Stimulated activated naive CD4-positive, alpha-beta T cell treated with Interleukin-2 at 50 U/mL for 16 hours (primary cell): ENCODE measurements at regions not wholly inside any gene's neighbourhood (a gene's known extent, or its start where the extent isn't known, plus 50 kb on each side); places are given as distances from the start of the nearest gene placed in this dataset.

Experiments
- DNase-seq: peaks from one replicate; lab custom pipeline; 2025; lab: John Stamatoyannopoulos, UW

- no peak for DNase-seq
These were observed 66.9 kb upstream of the C15orf39 start for GRCh38 chr15:75134748-75135147.

DNA sequence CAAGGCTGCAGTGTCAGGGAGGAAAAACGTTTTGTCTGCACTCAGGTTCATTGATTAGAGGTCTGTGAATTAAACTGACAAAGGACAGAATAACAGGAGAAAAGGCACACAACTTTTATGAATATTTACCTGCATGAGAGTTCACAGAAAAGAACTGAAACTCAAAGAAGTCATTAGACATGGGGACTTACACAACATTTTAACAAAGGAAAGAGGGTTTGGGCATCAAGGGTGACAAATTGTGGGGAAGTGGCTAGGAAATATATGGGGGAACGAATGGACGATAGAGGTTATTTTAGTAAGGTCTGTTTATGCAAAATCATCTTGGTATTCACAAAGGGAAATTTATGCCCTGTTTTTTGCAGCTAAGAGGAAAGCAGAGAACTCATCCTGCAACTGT is 65.6 kb upstream of the C15orf39 start:
- no peak for DNase-seq

- no peak for DNase-seq
These were observed 64.9 kb upstream of the C15orf39 start for GRCh38 chr15:75136758-75137157.

DNA sequence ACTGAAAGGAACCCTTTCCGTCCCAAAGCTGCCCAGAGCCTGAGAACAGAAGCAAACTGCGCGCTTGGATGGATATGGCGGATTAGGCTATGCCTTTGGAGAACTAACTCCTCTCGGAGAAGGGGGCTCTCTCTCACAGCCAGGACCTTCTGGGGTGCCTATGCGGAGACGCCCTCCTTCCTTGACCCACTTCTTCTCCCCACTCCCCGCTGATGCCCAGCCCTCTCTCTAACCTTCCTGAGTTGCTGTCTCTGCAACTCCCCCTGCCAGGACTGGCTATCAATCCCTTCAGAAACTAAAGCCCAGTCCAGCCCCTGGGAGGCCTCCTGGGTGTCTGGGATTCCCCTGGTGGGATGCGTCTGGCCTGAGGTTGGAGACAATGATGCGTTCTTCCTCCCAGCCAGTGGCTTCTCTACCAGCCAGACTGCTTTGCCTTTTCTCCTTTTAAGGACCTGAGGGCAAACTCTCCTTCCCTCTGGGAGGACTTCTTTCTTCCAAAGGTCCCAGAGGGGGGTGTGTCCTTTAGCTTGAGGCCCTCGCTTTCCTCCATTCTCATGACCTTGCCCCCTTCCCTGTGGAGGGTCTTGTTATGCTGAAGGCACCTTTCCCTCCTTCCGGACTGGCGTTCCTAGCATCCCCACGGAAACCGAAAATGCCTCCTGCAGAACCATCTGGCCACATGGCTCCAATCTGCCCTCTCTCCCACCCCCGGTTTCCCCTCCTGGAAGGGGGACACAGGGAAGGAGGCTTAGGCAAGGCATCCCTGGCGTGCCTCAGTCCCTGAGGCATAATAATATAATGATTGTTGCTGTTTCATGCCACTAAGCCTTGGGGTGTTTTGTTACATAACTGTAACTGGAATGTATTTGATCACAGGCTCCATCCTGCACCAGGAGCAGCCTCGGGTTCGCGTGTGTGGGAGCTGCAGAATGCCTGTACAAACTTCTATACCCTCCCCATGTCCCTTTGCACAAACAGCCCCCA is 63.4 kb upstream of the C15orf39 start:
- no peak for DNase-seq

DNA sequence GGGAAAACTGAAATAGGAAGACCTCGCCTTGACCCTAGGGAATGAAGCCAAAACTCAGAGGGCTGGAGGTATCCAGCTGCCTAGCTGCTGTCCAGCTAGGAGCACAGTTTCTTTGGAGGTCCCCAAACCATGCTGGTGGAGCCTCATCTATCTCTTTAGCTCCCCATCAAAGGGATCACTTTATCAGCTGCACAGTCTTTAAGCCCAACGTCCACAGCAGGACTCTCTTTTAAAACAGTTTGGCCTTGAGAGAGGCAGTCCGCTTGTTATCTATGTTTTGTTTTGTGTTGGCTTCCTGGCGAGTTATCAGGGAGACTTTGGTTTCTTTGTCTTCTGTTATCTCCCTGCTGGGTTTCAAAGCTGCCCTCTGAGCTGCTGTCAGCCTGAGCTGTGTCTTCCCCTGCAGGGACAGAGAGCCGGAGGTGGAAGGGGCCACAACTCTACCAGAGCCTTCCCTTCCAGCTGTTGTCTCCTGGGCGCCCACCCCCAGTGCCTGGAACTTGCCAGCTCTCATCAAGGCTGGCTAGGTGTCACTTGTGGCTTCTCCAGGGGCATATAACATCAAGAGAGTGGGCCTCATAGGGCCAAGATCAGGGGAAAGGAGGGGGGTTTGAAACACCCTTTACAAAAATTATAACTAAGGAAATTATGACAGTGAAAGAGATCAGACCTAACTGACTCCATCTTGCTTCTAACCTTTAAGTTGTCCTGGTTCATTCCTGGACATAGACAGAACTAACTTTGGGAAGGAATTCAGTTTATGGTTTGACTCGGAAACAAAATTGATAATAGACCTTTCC is 61.4 kb upstream of the C15orf39 start:
- DNase-seq: no peak

GRCh38 chr15:75142499-75142898 is 59.2 kb upstream of the C15orf39 start:
- DNase-seq: no peak

DNA sequence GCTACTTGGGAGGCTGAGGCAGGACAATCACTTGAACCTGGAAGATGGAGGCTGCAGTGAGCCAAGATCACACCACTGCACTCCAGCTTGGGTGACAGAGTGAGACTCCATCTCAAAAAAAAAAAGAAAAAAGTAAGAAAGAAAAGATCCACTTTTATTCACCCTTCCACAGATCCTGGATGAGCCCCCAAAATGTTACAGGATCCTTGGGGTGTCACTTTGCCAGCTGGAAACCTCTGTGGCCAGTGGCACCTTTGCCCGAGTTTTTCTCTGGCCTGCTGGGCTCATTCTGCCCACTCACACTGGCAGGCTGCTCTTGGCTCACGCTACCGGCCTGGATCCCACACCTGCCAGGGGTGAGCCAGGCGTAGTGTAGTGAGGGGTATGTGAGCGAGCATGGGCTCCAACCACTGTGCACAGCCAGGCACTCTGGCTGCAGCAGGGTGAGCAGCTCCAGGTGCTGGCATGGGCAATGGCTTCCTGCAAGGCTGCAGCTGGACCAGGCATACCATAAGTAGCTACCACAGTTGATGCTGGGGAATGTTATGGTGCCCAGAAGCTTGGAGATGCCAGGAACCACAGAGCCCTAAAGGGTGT is 57.8 kb upstream of the C15orf39 start:
- no peak for DNase-seq

GRCh38 chr15:75145027-75145841 is 56.4 kb upstream of the C15orf39 start:
- no peak for DNase-seq

DNA sequence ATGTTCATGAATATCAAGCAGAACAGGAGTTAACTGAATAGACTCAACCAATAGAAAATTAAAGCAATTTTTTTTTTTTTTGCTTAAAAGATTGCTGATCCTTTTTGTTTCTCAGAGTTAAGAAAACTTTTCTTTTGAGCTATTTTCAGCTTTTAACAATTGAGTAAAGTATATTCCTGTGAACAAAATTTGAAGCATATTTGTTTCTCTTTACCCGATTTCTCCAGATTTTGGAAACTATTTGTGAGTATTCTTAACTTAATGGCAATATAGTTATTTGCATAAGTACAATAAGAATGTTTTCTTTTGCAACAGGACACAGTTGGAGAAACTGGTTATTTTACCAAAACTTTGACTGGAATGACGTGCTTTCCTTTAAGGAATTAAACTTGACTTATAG is 53.4 kb upstream of the C15orf39 start:
- no peak for DNase-seq

DNA sequence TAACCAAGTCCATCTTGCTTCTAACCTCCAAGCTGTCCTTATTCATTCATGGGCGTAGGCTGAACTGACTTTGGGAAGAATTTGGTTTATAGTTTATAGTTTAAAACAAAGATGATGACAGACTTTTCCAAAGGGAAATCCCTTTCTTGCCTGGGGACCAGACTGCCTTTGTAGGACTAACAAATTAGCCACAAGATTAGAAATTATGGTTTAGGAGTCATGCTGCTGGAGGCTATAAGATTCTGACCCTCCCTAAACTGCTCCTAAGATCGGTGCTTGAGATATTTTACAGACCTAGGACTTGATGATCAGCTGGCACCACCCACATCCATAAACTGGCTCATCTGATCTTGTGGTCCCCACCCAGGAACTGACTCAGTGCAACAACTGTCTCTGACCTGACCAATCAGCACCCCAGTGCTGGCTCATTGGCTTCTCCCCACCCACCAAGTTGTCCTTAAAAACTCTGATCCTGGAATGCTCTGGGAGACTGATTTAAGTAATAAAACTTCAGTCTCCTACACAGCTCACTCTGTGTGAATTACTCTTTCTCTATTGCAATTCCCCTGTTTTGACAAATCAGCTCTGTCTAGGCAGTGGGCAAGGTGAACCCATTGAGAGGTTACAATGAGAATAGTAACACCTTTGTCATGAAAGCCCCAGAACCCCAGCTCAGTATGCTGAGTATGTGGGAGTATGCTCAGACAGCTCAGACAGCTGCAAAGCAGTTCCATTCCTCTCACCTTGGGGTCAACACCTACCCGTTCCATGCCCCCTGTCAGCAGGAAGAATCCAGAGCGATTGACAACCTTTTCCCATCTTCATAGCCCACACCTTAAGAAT is 51.6 kb upstream of the C15orf39 start:
- no peak for DNase-seq

DNA sequence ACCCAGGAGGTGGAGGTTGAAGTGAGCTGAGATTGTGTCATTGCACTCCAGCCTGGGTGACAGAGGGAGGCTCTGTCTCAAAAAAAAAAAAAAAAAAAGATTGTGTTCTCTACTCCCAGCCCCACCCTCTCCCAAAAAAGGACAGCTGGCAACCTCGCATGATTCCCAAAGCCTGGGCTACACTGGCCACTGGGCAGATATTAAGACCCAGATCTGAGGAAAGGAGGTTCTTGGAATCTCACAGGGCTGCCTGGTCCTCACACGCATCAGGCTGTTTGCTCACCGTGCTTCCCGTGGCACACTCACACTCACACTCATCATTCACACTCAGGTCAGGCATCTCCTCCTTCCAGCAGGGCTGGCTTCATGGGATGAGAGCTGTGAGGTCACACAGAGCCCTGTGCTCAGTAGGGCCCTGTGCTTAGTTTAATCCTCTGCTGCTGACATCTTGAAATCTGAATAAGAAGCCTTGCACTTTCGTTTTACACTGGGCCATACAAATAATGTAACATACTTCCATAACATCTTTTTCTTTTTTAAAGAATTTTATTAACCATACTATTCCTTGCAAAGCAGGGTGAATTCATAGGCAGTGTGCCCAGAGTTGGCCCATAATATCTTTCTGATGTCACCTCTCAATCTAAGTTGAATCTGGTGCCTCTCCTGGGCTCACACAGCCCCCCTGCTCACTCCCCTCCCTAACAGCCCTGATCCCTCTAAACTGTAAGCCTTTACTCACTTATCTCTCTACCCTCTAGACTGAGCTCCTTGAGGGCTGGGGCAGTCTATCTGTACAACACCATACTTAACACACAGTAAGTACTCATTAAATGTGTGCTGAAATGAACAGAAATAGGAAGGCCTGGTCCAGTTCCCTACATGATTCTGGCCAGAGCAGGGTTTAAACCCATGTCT is 50.2 kb upstream of the C15orf39 start:
- DNase-seq: no peak
